Right lobe of liver (tissue), 6 donors: ENCODE measurements at regions not wholly inside any gene's neighbourhood (a gene's known extent, or its start where the extent isn't known, plus 50 kb on each side); places are given as distances from the start of the nearest gene placed in this dataset.

ENCODE experiments used
- ATAC-seq, 4 donors: fragments of 200-7000 bp; cut with Tn5 transposase; one replicate each; pipeline ENCODE4 v1.9.1; 2020; ENCODE audit warnings: mild to moderate bottlenecking in 4 of 4, moderate library complexity in 4 of 4
- DNase-seq, 3 donors: peaks; one replicate each; pipeline ENCODE4 v3.0.0-alpha.2; 2020
- H3K27ac ChIP-seq, 3 donors: fragments of 200-600 bp; one replicate each; pipeline ENCODE4 v1.8.0; 2022
- H3K27me3 ChIP-seq, 2 donors: fragments of 200-600 bp; one replicate each; pipeline ENCODE4 v1.8.0; 2022
- H3K36me3 ChIP-seq, 4 donors: fragments of 200-600 bp; sonication (generic) in 1 of 4; one replicate each; pipeline versions ENCODE4 v1.5.1 to v1.8.0; 2017 to 2022; ENCODE audit warnings: control low read depth in 1 of 4
- H3K4me1 ChIP-seq, 4 donors: fragments of 200-600 bp; sonication (generic) in 1 of 4; one replicate each; pipeline versions ENCODE4 v1.5.1 to v1.8.0; 2017 to 2022; ENCODE audit warnings: control low read depth in 1 of 4
- H3K4me3 ChIP-seq, 3 donors: fragments of 200-600 bp; one replicate each; pipeline ENCODE4 v1.8.0; 2022
- H3K9me3 ChIP-seq, 4 donors: fragments of 200-600 bp; sonication (generic) in 1 of 4; one replicate each; pipeline versions ENCODE4 v1.5.1 to v1.8.0; 2017 to 2022; ENCODE audit warnings: control low read depth in 1 of 4
- POLR2A ChIP-seq: fragments of 450-650 bp; IDR thresholded peaks from one replicate; pipeline ENCODE4 v1.6.1; 2017; ENCODE audit warnings: antibody characterized with exemption, mild to moderate bottlenecking
- WGBS: methylation state at CpG from one replicate; pipeline ENCODE4 v1.1.6; 2018; ENCODE audit warnings: low coverage, low lambda C conversion rate; ENCODE audit not compliant: insufficient coverage; ENCODE audit errors: missing lambda C conversion rate; 5-methylcytosine and 5-hydroxymethylcytosine counted together
- intact Hi-C, 2 donors: fragments of 100-400 bp; cut with DNase I; formaldehyde crosslinking; loops; one replicate each; pipeline versions ENCODE4 v1.11.2 to v1.14.1; 2022
- TF ChIP-seq, protein P1 (sequence below), 4 donors: fragments of 200-600 bp in 3 of 4; fragments of 450-650 bp in 1 of 4; IDR thresholded peaks; one replicate each; pipeline versions ENCODE4 v1.5.1 to v1.8.0; 2016 to 2022; ENCODE audit warnings: antibody characterized with exemption in 4 of 4, mild to moderate bottlenecking in 2 of 4
- donor health status: DM: no; HTN: yes; CAD: no.
- donor health status: DM: no; HTN: no; CAD: no.
- donor health status: DM: no; HTN: no; CAD: no.
- donor health status: DM: no; HTN: yes; CAD: no.
- donor health status: DM: no; HTN: yes; CAD: no.

DNA sequence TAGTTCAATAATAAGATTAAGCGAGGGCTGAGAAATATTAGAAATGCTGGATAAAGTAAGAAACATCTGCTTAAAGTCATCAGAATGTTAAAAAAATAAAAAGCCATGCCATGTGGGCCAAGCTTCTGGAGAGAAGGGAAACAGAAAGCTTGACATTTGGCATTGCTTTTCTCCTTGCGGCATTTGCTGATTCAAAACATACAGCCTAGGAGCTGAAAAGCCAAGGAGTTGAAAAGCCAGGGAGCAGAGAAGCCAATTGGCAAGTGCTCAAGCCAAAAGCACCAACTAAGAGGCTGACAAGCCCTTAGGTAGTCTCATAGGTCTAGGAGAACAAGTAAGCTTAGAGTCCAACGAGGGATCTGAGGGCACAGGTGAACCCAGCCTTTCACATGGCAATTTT, 754.3 kb downstream of the TLE4 start:
- H3K9me3 ChIP-seq: no peaks in the 10 kb centered on the region
- H3K27ac ChIP-seq: no peak overlapping the region
- WGBS: 43% methylated on average over 2 of the region's 3 CpGs
- DNase-seq (no peak), ATAC-seq (no peak)
- intact Hi-C loops: no loop called here
- no peaks in the 10 kb centered on the region for H3K36me3 ChIP-seq
- TF ChIP-seq, protein P1, sequence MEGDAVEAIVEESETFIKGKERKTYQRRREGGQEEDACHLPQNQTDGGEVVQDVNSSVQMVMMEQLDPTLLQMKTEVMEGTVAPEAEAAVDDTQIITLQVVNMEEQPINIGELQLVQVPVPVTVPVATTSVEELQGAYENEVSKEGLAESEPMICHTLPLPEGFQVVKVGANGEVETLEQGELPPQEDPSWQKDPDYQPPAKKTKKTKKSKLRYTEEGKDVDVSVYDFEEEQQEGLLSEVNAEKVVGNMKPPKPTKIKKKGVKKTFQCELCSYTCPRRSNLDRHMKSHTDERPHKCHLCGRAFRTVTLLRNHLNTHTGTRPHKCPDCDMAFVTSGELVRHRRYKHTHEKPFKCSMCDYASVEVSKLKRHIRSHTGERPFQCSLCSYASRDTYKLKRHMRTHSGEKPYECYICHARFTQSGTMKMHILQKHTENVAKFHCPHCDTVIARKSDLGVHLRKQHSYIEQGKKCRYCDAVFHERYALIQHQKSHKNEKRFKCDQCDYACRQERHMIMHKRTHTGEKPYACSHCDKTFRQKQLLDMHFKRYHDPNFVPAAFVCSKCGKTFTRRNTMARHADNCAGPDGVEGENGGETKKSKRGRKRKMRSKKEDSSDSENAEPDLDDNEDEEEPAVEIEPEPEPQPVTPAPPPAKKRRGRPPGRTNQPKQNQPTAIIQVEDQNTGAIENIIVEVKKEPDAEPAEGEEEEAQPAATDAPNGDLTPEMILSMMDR (IDR thresholded peaks at IDR 0.05): no peak
- TF ChIP-seq POLR2A: no peak
- H3K27me3 ChIP-seq: no peaks in the 10 kb centered on the region
- H3K4me1 ChIP-seq: no peaks in the 10 kb centered on the region
- H3K4me3 ChIP-seq: no peak overlapping the region

DNA sequence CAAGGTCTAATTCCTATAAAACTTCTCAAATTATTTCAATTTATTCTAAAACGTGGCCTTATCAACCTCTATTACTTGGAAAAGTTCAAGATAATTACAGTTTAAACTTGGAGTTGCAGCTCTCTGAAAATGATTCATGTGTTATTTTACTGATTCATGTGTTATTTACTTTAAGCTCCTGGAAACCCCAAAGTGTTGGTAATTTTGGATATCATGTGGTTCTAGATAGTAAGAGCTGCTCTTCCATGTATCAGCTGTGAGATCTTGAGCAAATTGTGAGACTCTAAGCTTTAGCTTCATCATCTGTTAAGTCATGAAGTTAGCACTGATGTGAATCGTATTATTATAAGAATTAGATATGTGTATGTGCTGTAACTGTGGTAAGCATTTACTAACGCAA, 749.2 kb downstream of the TLE4 start:
- no peaks in the 10 kb centered on the region for H3K4me1 ChIP-seq
- no peak for TF ChIP-seq POLR2A
- TF ChIP-seq, protein P1 (IDR thresholded peaks at IDR 0.05): no peak
- no peak for DNase-seq
- ATAC-seq: no peak
- intact Hi-C loops: no loop called here
- H3K27ac ChIP-seq: no peak overlapping the region
- H3K27me3 ChIP-seq: no peaks in the 10 kb centered on the region
- H3K36me3 ChIP-seq: no peaks in the 10 kb centered on the region
- 48% methylated on average over 3 of the region's 3 CpGs for WGBS
- H3K9me3 ChIP-seq: no peaks in the 10 kb centered on the region
- no peak overlapping the region for H3K4me3 ChIP-seq

DNA sequence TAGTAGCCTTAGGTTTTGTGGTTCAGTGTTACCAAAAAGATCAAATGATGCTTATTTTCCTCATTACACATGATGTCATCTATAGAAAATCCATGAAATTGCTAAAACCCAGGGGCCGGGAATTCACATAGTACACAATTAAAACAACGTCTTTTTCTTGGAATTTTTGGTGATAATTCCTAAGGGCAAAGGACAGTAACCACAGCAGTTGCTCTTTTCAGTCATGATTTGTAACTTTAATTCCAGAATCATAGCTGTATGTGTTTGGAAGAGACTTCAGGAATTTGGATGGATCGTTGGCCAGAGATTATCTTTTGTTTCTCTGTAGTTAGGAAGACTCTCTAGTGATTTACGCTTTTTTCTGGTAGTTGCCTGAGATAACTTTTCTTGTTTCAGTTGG, 748.7 kb downstream of the TLE4 start:
- ATAC-seq (no peak), DNase-seq (no peak)
- 46% methylated on average over 4 of the region's 4 CpGs for WGBS
- no peak overlapping the region for H3K4me3 ChIP-seq
- no peaks in the 10 kb centered on the region for H3K27me3 ChIP-seq
- no peaks in the 10 kb centered on the region for H3K9me3 ChIP-seq
- H3K4me1 ChIP-seq: no peaks in the 10 kb centered on the region
- no peak overlapping the region for H3K27ac ChIP-seq
- intact Hi-C loops: no loop called here
- TF ChIP-seq, protein P1 (IDR thresholded peaks at IDR 0.05): no peak
- TF ChIP-seq POLR2A: no peak
- no peaks in the 10 kb centered on the region for H3K36me3 ChIP-seq

DNA sequence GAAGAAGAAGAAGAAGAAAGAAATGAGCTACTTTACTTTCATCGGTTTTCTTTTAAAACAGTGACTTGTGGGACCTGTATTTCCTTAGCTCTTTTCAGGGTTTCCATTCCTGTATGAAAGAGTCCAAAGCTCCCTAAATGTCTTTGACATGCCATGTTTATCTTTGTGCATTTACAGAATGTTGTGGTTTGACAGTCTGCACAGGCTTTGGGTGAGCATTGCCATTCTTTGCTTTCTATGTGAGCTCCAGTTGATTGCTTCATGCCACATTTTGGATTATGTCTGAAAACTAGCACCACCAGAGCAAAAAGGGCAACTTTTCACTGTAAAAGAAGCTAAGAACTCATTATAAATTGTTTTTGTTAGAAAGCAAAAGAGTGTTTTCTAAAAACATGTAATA, 733.4 kb downstream of the TLE4 start:
- H3K4me3 ChIP-seq: no peak overlapping the region
- H3K9me3 ChIP-seq: no peaks in the 10 kb centered on the region
- ATAC-seq: no peak
- intact Hi-C loops: no loop called here
- H3K36me3 ChIP-seq: no peaks in the 10 kb centered on the region
- no peaks in the 10 kb centered on the region for H3K27me3 ChIP-seq
- TF ChIP-seq, protein P1 (IDR thresholded peaks at IDR 0.05): no peak
- TF ChIP-seq POLR2A: no peak
- WGBS: 60% methylated on average over 1 of the region's 1 CpG
- DNase-seq: no peak
- no peak overlapping the region for H3K27ac ChIP-seq
- H3K4me1 ChIP-seq: no peaks in the 10 kb centered on the region

DNA sequence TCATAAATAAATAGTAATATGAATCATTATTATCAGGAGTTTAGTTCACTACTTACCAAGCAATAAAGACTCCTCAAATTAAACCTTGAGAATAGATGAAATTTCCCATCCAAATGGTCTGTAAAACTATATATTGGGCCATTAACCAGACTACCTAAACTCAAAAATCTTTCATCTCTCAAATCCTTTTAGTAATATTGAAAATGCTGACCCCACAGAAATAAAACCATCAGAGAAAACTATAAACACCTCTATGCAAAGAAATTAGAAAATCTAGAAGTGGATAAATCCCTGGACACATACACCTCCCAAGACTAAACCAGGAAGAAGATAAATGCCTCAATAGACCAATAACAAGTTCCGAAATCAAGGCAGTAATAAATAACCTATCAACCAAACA, 723.2 kb downstream of the TLE4 start:
- no peaks in the 10 kb centered on the region for H3K27me3 ChIP-seq
- TF ChIP-seq, protein P1 (IDR thresholded peaks at IDR 0.05): no peak
- TF ChIP-seq POLR2A: no peak
- no peak for DNase-seq
- 58% methylated on average over 1 of the region's 1 CpG for WGBS
- no peak overlapping the region for H3K27ac ChIP-seq
- intact Hi-C loops: no loop called here
- no peak for ATAC-seq
- H3K4me1 ChIP-seq: no peaks in the 10 kb centered on the region
- H3K9me3 ChIP-seq: no peaks in the 10 kb centered on the region
- no peak overlapping the region for H3K4me3 ChIP-seq
- no peaks in the 10 kb centered on the region for H3K36me3 ChIP-seq
